Ishikawa (cell line): ENCODE measurements at regions not wholly inside any gene's neighbourhood (a gene's known extent, or its start where the extent isn't known, plus 50 kb on each side); places are given as distances from the start of the nearest gene placed in this dataset.

Experiments used
- RAD21 ChIP-seq: IDR thresholded peaks from 2 replicates; pipeline ENCODE4 v1.6.1; 2012; ENCODE audit warnings: low read depth
- YY1 ChIP-seq: IDR thresholded peaks from 2 replicates; pipeline ENCODE4 v1.6.1; 2012; ENCODE audit warnings: low read depth
- TF ChIP-seq, protein P1 (sequence below): IDR thresholded peaks from 2 replicates; pipeline ENCODE4 v1.6.1; 2012

DNA sequence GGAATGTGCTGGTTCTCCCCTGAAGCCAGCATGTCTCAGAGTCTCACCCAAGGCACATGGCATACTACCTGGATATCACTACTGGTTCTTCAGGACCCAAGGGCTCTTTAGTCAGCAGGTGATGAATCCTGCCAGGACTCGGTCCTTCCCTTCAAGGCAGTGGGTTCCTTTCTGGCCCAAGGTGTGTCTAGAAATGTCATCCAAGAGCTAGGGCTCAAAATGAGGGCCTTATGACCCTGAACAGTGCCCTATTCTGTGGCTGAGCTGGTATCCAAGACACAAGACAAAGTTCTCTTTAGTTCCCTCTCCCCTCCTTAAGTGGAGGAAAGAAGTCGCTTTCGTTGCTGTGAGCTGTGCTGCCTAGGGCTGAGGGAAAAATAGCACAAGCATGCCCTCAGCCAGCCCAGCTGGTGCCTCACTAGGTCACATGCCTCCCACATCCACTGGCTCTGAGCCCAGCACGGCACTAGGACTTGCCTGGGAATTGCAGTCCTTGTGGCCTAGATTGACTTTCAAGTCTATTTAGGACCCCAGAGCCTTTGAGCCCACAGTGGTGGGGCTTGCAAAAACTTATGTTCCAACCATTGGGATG lies 106.0 kb downstream of the BMS1 start:
- TF ChIP-seq RAD21, result no peak
- TF ChIP-seq, protein P1, sequence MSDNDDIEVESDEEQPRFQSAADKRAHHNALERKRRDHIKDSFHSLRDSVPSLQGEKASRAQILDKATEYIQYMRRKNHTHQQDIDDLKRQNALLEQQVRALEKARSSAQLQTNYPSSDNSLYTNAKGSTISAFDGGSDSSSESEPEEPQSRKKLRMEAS, result no peak
- TF ChIP-seq YY1, result no peak
